Stimulated activated CD8-positive, alpha-beta memory T cell treated with anti-CD3 and anti-CD28 coated beads, Interleukin-2, amount 100 ng/mL, for 48 hours (primary cell): ENCODE measurements at regions not wholly inside any gene's neighbourhood (a gene's known extent, or its start where the extent isn't known, plus 50 kb on each side); places are given as distances from the start of the nearest gene placed in this dataset.
"Not testable (repeated sequence)": the region's sequence is repeated elsewhere in the genome, so short reads cannot be mapped to it uniquely, and the experiment has no call there.

Source experiments
- DNase-seq, 2 donors: peaks; one replicate each; pipeline ENCODE4 v3.0.0-alpha.2; 2020; ENCODE audit warnings: low read depth in 2 of 2

GRCh38 chrX:74179990-74180389 lies 124.0 kb upstream of the ZCCHC13 start:
- no peak for DNase-seq

GRCh38 chrX:74179499-74179898 lies 124.5 kb upstream of the ZCCHC13 start:
- no peak for DNase-seq

- DNase-seq, result no peak
Observed at GRCh38 chrX:74179071-74179470, 124.9 kb upstream of the ZCCHC13 start.

- no peak for DNase-seq
Observed at GRCh38 chrX:74178536-74178935, 125.4 kb upstream of the ZCCHC13 start.

DNA sequence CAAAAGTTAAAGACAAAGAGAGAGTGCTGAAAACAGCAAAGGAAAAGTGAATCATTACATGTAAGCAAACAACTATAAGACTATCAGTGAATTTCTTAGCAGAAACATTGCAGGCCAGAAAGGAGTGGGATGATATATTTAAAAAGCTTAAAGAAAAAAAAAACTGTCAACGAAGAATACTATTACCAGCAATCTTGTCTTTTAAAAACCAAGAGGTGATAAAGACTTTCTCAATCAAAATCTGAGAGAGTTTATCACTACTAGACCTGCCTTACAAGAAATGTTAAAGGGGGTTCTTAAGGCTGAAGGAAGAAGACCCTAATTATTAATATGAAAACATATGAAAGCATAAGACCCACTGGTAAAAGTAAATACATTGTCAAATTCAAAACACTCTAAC lies 132.5 kb upstream of the ZCCHC13 start:
- DNase-seq, result no peak

GRCh38 chrX:74162199-74162598 lies 141.8 kb upstream of the ZCCHC13 start:
- DNase-seq, result no peak

DNA sequence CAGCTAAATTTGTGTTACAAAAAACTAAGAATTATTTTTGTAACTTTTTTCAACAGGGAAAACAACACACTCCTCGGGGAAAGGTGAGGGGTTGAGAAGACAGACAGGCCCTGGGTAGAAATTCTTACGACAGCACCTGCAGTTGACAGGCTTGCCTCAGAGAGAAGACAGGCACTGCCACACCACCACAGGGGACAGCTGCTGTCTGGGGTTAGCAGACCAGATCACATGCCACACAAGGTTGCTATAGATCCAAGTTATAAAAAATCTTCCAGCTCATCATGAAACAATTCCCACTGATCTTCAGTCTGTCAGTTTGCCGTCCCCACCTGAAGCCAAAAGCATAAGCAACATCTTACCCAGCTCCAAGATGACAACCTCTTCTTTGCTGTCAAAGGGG lies 143.2 kb upstream of the ZCCHC13 start:
- no peak for DNase-seq

DNA sequence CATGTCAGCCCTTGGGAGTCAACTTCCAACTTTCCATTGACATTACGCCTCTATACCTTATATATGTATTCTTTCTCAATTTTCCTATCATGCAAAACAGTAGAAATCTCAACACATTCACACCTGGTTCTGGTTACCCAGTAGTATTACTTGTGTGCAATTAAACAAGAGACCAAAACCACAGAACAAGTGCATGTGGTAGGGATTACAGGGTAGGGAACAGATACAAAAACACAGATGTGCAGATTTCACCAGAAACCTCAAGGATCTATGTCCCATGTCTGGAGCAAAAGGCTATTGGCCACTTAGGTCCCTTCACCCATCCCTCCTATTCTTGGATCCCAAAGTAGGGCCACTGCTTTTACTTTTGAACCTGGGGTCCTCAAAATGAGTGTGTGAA lies 143.6 kb upstream of the ZCCHC13 start:
- DNase-seq, result no peak

- DNase-seq, result no peak
Observed at GRCh38 chrX:74147439-74147838, 156.5 kb upstream of the ZCCHC13 start.

GRCh38 chrX:74138943-74139342 lies 165.0 kb upstream of the ZCCHC13 start:
- no peak for DNase-seq

GRCh38 chrX:74133156-74133796 lies 170.7 kb upstream of the ZCCHC13 start:
- DNase-seq, result no peak

DNA sequence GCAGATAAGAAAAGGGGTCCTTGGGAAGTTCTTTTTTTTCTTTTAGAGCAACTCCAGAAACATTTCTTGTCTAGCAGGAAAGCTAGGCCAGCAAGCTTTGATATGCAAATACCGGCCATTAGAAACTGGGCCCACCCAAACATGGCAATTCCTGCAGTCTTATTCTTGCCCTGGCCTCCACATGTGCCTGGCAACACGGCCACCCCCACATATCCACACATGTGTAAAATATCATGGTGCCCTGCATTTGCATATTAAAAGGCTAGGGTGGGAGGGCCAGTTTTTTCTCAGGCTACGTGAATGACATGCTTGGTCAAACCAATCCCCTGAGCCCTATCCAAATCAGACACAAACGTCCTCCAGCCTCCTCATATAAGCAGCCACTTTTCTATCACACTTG lies 171.7 kb upstream of the ZCCHC13 start:
- DNase-seq, result no peak

GRCh38 chrX:74119016-74119910 lies 184.7 kb upstream of the ZCCHC13 start:
- no peak for DNase-seq

DNA sequence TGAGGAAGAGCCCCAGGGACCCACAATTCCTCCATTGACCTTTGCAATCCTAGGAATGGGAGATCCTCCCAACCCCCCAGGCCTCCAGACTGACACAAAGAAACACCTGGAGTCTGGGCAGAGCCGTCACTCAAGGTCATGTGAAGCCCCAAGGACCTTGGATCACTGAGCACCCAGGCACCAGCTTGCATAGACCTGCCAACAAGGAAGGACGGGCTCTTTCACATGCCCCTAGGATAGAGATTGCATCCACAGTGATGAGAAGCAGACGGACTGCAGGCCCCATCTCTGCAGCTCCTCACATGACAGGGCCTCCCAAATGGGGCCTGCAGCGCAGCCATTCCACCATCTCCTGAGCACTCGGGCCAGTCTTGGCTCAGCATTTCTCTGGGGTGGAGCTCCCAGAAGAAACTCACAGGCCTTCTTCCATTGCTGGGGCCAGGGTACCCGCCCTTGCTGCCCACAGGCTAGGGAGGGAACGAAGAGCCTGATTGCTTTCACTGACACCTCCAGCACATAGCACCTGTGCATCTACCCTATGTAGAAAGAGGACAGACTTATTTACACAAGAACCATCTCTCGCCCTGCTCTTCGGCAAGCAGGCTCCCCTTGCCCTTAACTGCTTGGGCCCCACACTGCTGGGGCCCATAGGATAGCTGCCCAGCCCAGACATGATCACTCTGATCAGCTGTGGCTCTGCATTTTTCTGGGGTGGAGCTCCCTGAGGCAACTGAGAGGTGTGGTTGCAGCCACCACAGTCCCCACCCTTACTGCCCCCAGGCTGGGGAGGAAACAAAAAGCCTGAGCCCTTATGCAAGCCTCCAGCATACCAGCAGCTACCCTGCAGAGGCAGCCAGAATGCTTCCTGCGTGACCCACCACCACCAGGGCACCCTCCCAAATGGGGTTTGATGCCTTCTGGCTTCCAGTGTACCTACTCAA lies 185.7 kb upstream of the ZCCHC13 start:
- DNase-seq, result no peak

DNA sequence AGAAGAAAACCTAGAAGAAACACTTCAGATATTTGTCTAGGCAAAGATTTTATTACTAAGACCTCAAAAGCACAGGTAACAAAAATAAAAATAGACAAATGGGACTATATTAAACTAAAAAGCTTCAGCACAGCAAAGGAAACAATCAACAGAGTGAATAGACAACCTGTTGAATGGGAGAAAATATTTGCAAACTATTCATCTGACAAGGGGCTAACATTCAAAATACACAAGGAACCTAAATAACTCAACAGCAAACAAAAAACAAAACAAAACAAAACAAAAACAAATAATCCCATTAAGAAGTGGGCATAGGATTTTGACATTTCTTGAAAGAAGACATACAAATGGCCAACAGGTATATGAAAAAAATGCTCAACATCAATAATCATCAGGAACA lies 192.7 kb upstream of the ZCCHC13 start:
- DNase-seq, result no peak

GRCh38 chrX:74107666-74108065 lies 196.3 kb upstream of the ZCCHC13 start:
- DNase-seq, result no peak

- DNase-seq, result no peak
Observed at GRCh38 chrX:74104356-74105015, 199.5 kb upstream of the ZCCHC13 start.

DNA sequence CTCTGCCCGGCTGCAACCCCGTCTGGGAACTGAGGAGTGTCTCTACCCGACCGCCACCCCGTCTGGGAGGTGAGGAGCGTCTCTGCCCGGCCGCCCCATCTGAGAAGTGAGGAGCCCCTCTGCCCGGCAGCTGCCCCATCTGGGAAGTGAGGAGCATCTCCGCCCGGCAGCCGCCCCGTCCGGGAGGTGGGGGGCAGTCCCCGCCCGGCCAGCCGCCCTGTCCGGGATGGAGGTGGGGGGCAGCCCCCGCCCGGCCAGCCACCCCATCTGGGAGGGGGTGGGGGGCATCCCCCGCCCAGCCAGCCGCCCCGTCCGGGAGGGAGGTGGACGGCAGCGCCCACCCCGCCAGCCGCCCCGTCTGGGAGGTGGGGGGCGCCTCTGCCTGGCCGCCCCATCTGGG lies 205.6 kb upstream of the ZCCHC13 start:
- DNase-seq, result not testable (repeated sequence)

DNA sequence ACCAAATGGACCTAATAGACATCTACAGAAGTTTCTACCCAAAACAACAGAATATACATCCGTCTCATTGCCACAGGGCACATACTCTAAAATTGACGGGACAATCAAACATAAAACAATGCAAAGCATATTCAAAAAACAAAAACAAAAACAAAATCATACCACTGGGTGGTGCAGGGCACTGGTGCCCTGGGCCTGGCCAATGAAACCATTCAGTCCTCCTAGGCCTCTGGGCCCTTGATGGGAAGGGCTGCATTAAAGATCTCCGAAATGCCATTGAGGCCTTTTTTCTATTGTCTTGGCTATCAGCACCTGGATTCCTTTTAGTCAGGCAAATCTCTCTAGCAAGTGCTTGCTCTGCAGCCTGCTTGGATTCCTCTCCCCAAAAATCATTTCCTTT lies 213.9 kb upstream of the ZCCHC13 start:
- DNase-seq, result no peak

DNA sequence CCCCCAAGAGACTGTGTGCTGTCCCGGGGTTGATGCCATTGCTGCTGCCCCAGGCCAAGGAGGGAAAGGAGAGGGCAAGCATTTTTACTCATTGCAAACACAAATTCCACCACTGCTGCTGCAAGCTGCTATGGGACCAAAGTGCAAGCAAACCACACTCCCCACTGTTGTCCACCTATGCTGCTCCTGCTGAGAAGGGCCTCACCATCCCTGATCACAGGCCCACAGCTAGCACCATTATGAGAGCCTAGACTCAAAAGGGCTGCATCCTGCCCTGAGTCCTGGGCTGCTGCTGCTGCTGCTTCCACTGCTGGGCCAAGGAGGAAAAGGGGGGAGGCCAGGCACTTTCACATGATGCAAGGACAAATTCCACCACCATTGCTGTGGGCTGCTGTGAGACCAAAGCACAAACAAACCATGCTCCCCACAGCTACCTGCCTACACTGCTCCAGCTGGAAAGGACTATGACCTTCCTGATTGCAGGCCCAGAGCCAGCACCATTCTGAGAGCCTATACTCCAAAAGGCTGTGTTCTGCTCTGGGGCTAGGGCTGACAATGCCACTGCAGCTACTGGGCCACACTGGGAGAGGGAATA lies 218.2 kb upstream of the ZCCHC13 start:
- no peak for DNase-seq

DNA sequence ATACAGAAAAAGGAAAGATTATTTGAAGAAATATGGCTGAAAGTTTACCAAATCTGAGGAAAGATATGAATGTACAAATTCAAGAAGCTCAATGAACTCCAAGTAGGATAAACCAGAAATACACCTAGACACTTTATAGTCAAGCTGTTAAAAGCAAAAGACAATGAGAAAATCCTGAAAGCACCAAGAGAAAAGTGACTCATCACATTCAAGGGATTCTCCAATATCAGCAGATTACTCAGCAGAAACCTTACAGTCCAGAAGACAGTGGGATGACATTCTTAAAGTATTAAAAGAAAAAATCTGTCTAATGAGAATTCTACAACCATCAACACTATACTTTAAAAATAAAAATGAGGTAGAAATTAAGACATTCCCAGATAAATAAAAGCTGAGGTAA lies 223.8 kb upstream of the ZCCHC13 start:
- no peak for DNase-seq
